Keratinocyte (primary cell): ENCODE measurements at regions not wholly inside any gene's neighbourhood (a gene's known extent, or its start where the extent isn't known, plus 50 kb on each side); places are given as distances from the start of the nearest gene placed in this dataset.

Experiments
- EZH2 ChIP-seq: IDR thresholded peaks from one replicate; pipeline ENCODE4 v1.6.1; 2012; ENCODE audit warnings: inconsistent platforms, mild to moderate bottlenecking, low read length, moderate library complexity
- TF ChIP-seq, protein P1 (sequence below), 3 experiments: IDR thresholded peaks in 1 of 3; conservative IDR thresholded peaks in 1 of 3; optimal IDR thresholded peaks in 1 of 3; 2 replicates in 2 of 3; 3 replicates in 1 of 3; pipeline versions ENCODE3 to v1.5.1; 2011; ENCODE audit warnings: low read length in 3 of 3, mild to moderate bottlenecking in 3 of 3, moderate library complexity in 2 of 3, control low read depth in 1 of 3, inconsistent platforms in 1 of 3; ENCODE audit not compliant: insufficient read depth in 2 of 3; ENCODE audit errors: extremely low read depth in 1 of 3

GRCh38 chr5:82476155-82476554 is 198.0 kb upstream of the RPS23 start:
- TF ChIP-seq, protein P1, sequence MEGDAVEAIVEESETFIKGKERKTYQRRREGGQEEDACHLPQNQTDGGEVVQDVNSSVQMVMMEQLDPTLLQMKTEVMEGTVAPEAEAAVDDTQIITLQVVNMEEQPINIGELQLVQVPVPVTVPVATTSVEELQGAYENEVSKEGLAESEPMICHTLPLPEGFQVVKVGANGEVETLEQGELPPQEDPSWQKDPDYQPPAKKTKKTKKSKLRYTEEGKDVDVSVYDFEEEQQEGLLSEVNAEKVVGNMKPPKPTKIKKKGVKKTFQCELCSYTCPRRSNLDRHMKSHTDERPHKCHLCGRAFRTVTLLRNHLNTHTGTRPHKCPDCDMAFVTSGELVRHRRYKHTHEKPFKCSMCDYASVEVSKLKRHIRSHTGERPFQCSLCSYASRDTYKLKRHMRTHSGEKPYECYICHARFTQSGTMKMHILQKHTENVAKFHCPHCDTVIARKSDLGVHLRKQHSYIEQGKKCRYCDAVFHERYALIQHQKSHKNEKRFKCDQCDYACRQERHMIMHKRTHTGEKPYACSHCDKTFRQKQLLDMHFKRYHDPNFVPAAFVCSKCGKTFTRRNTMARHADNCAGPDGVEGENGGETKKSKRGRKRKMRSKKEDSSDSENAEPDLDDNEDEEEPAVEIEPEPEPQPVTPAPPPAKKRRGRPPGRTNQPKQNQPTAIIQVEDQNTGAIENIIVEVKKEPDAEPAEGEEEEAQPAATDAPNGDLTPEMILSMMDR (optimal IDR thresholded peaks at IDR 0.05 in 1 of 3, IDR thresholded peaks at IDR 0.05 in 1 of 3, conservative IDR thresholded peaks at IDR 0.05 in 1 of 3; ENCODE audit: extremely low read depth in 1 of 3, insufficient read depth in 2 of 3, low read length in 3 of 3): no peak
- TF ChIP-seq EZH2: no peak
